ENCODE measurements at regions not wholly inside any gene's neighbourhood (a gene's known extent, or its start where the extent isn't known, plus 50 kb on each side); places are given as distances from the start of the nearest gene placed in this dataset.
A peak's percentile ranks its signal among the peaks of the same experiment; 100 is the strongest.

GRCh38 chr21:26659182-26659581 is 86.1 kb upstream of the CYYR1 start:
- Histone ChIP-seq H3K4me3 (ENCODE audit: control insufficient read depth in 2 of 3, extremely low read depth in 1 of 3, insufficient read depth in 2 of 3, low read depth in 1 of 3, low read length in 3 of 3) (no peak overlapping the region), H3K27me3 (ENCODE audit: control insufficient read depth, extremely low read depth, insufficient read depth, low read length) (no peaks in the 10 kb centered on the region), H4K20me1 (ENCODE audit: control insufficient read depth, extremely low read depth, insufficient read depth, low read length) (no peaks in the 10 kb centered on the region), H3K4me1 (ENCODE audit: control insufficient read depth, extremely low read depth, insufficient read depth, low read length) (peaks cover 5% of the 10 kb centered on the region), H3K9ac (ENCODE audit: control insufficient read depth, extremely low read depth, insufficient read depth, low read length) (no peak overlapping the region), H3K36me3 (ENCODE audit: control insufficient read depth in 2 of 2, extremely low read depth in 1 of 2, insufficient read depth in 2 of 2, low read length in 2 of 2) (no peaks in the 10 kb centered on the region), H3K27ac (ENCODE audit: control insufficient read depth, insufficient read depth, low read length) (no peak overlapping the region), H3K79me2 (ENCODE audit: control insufficient read depth, insufficient read depth, low read length) (no peaks in the 10 kb centered on the region), H3K4me2 (ENCODE audit: control insufficient read depth, extremely low read depth, insufficient read depth, low read depth, low read length) (no peak overlapping the region), H2AFZ (ENCODE audit: control insufficient read depth, low read length) (no peak overlapping the region), H3K9me3 (ENCODE audit: control insufficient read depth, low read depth, low read length) (no peaks in the 10 kb centered on the region), H3K9me1 (ENCODE audit: control insufficient read depth, extremely low read depth, insufficient read depth, low read length) (no peaks in the 10 kb centered on the region)
- TF ChIP-seq CTCF (optimal IDR thresholded peaks at IDR 0.05 in 1 of 3, IDR thresholded peaks at IDR 0.05 in 1 of 3, conservative IDR thresholded peaks at IDR 0.05 in 1 of 3; ENCODE audit: extremely low read depth in 1 of 3, insufficient read depth in 2 of 3, low read length in 3 of 3) (no peak), EZH2 (IDR thresholded peaks at IDR 0.05; ENCODE audit: low read length) (no peak)
- DNase-seq (ENCODE audit: low read depth, low spot score) (peak; percentile 49), FAIRE-seq (no peak)
- dilution Hi-C loops (cut with MboI; ENCODE audit: extremely low pct_ligation_motif_present, low sequenced_read_pairs): no loop called here

DNA sequence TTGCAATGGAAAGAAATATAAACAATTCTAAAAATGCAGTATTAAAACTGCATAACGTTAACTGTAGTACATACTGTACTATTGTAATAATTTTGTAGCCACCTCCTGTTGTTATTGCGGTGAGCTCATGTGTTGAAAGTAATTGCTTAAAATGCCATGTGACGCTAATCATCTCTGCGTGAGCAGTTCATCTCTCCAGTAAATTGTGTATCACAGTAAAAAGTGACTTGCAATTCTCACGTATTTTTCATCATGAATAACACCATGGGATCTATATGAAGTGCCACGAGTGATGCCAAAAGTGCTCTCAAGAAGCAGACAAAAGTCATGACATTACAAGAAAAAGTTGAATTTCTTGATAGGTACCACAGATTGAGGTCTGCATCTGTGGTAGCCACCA is 82.4 kb upstream of the CYYR1 start:
- H3K9me3 ChIP-seq (ENCODE audit: control insufficient read depth, low read depth, low read length): no peaks in the 10 kb centered on the region
- H3K79me2 ChIP-seq (ENCODE audit: control insufficient read depth, insufficient read depth, low read length): no peaks in the 10 kb centered on the region
- H2AFZ ChIP-seq (ENCODE audit: control insufficient read depth, low read length): no peak overlapping the region
- H3K9me1 ChIP-seq (ENCODE audit: control insufficient read depth, extremely low read depth, insufficient read depth, low read length): no peaks in the 10 kb centered on the region
- no peak overlapping the region for H3K27ac ChIP-seq (ENCODE audit: control insufficient read depth, insufficient read depth, low read length)
- peaks cover 5% of the 10 kb centered on the region for H3K4me1 ChIP-seq (ENCODE audit: control insufficient read depth, extremely low read depth, insufficient read depth, low read length)
- H3K36me3 ChIP-seq (ENCODE audit: control insufficient read depth in 2 of 2, extremely low read depth in 1 of 2, insufficient read depth in 2 of 2, low read length in 2 of 2): no peaks in the 10 kb centered on the region
- DNase-seq (ENCODE audit: low read depth, low spot score) (no peak), FAIRE-seq (no peak)
- H4K20me1 ChIP-seq (ENCODE audit: control insufficient read depth, extremely low read depth, insufficient read depth, low read length): no peaks in the 10 kb centered on the region
- no peak for TF ChIP-seq EZH2 (IDR thresholded peaks at IDR 0.05; ENCODE audit: low read length)
- TF ChIP-seq CTCF (optimal IDR thresholded peaks at IDR 0.05 in 1 of 3, IDR thresholded peaks at IDR 0.05 in 1 of 3, conservative IDR thresholded peaks at IDR 0.05 in 1 of 3; ENCODE audit: extremely low read depth in 1 of 3, insufficient read depth in 2 of 3, low read length in 3 of 3): no peak
- H3K27me3 ChIP-seq (ENCODE audit: control insufficient read depth, extremely low read depth, insufficient read depth, low read length): no peaks in the 10 kb centered on the region
- no peak overlapping the region for H3K4me2 ChIP-seq (ENCODE audit: control insufficient read depth, extremely low read depth, insufficient read depth, low read depth, low read length)
- H3K4me3 ChIP-seq (ENCODE audit: control insufficient read depth in 2 of 3, extremely low read depth in 1 of 3, insufficient read depth in 2 of 3, low read depth in 1 of 3, low read length in 3 of 3): no peak overlapping the region
- no peak overlapping the region for H3K9ac ChIP-seq (ENCODE audit: control insufficient read depth, extremely low read depth, insufficient read depth, low read length)
- dilution Hi-C loops (cut with MboI; ENCODE audit: extremely low pct_ligation_motif_present, low sequenced_read_pairs): no loop called here
